ENCODE measurements at regions not wholly inside any gene's neighbourhood (a gene's known extent, or its start where the extent isn't known, plus 50 kb on each side); places are given as distances from the start of the nearest gene placed in this dataset.

DNA sequence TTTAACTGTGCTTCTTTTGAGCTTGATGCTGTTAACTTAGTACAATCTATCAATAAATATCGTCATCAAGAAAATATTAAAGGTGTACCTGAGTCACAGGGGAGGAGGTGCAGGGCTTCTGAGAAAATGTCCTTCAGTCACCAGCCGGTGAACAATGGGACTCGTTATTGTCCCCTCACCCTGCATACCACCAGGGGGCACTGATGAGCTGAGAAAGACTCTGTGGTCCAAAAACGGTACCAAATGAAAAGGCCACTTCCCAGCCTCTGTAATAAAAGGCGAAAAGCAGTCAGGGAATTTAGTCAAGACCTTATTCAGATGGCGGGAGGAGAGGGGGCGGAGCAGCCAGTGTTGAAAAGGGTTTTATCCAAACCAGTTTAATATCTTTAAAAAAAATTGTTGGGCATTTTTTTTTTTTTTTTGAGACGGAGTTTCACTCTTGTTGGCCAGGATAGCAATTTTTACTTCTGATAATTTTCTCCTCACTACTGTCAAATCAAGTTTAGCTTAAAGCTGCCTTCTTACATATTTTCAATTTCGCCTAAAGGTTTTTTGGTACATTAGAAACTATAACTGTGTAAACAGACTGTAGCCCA lies 271.9 kb upstream of the ADAMTS16 start:
- TF ChIP-seq, protein P1, sequence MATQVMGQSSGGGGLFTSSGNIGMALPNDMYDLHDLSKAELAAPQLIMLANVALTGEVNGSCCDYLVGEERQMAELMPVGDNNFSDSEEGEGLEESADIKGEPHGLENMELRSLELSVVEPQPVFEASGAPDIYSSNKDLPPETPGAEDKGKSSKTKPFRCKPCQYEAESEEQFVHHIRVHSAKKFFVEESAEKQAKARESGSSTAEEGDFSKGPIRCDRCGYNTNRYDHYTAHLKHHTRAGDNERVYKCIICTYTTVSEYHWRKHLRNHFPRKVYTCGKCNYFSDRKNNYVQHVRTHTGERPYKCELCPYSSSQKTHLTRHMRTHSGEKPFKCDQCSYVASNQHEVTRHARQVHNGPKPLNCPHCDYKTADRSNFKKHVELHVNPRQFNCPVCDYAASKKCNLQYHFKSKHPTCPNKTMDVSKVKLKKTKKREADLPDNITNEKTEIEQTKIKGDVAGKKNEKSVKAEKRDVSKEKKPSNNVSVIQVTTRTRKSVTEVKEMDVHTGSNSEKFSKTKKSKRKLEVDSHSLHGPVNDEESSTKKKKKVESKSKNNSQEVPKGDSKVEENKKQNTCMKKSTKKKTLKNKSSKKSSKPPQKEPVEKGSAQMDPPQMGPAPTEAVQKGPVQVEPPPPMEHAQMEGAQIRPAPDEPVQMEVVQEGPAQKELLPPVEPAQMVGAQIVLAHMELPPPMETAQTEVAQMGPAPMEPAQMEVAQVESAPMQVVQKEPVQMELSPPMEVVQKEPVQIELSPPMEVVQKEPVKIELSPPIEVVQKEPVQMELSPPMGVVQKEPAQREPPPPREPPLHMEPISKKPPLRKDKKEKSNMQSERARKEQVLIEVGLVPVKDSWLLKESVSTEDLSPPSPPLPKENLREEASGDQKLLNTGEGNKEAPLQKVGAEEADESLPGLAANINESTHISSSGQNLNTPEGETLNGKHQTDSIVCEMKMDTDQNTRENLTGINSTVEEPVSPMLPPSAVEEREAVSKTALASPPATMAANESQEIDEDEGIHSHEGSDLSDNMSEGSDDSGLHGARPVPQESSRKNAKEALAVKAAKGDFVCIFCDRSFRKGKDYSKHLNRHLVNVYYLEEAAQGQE (tag by site-specific recombination; IDR thresholded peaks at IDR 0.05), result no peak
- no peak for TF ChIP-seq ZBTB21 (tag by site-specific recombination; IDR thresholded peaks at IDR 0.05)
